ENCODE measurements at regions not wholly inside any gene's neighbourhood (a gene's known extent, or its start where the extent isn't known, plus 50 kb on each side); places are given as distances from the start of the nearest gene placed in this dataset.

GRCh38 chr15:92745845-92746271, 90.3 kb upstream of the FAM174B start:
- TF ChIP-seq CTCF (conservative IDR thresholded peaks at IDR 0.05): no peak
- no peak for TF ChIP-seq ZFX (IDR thresholded peaks at IDR 0.05)

Data from C4-2B (cell line).